ENCODE measurements at regions not wholly inside any gene's neighbourhood (a gene's known extent, or its start where the extent isn't known, plus 50 kb on each side); places are given as distances from the start of the nearest gene placed in this dataset.
A peak's percentile ranks its signal among the peaks of the same experiment; 100 is the strongest.

DNA sequence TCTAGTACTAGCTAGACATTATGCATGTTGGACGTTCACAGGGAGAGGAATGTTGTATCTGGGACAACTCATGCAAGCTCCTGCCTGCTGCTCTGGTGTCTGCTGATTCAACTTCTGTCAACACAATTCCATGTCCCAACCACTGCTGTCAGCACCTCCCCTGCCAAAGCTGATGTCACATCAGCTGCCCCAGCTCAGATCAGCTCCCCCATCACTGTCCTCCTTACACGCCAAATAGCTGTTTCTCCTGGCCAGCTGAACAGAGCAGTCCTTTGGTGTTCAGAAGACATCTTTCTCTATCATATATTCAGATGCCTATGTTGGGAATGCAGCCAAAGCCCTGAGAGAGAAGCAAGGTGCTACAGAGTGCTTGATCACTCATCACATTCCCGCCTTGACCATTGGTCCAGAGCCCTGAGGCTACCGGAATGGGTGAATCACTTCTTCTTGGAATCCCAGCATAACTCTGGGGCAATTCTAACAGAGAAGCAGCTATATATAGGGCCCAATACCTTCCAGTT, 223.3 kb downstream of the SEC61B start:
- peak overlapping the region in 3 of 4 donors; percentile 14 to 44 (median 42) for H3K27ac ChIP-seq
- TF ChIP-seq CTCF (IDR thresholded peaks at IDR 0.05) (no peak), EP300 (IDR thresholded peaks at IDR 0.05) (no peak), POLR2AphosphoS5 (IDR thresholded peaks at IDR 0.05) (peak; percentile 58 to 68)
- H3K36me3 ChIP-seq, result no peaks in the 10 kb centered on the region
- no peaks in the 10 kb centered on the region for H3K9me3 ChIP-seq
- no peaks in the 10 kb centered on the region for H3K27me3 ChIP-seq
- 57% methylated on average over 4 of the region's 4 CpGs for WGBS, 2 donors
- no peaks in the 10 kb centered on the region for H3K4me1 ChIP-seq
- ATAC-seq (ENCODE audit: low FRiP score in 2 of 2) (peak; percentile 78 to 84), DNase-seq (peak in 1 of 2 donors; percentile 26)
- H3K4me3 ChIP-seq, result no peak overlapping the region

DNA sequence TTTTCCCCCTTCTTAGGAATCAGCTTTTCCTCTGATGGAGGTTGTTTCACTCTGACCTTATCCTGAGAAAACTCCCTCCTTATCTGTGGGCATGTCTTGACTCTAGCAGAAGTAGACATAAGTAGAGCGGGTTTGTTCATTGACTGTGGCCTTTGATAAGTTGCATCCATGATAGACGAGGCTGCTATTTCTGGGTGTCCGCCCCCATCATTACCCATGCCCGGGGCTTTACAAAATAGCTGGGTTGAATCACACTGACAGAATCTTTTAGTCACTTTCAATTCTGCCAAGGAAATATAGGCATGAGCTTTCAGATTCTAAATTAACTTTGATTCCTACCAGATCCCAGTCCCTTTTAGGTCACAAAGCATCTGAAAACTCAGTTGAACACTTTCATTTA, 223.8 kb downstream of the SEC61B start:
- TF ChIP-seq POLR2AphosphoS5 (IDR thresholded peaks at IDR 0.05) (no peak), EP300 (IDR thresholded peaks at IDR 0.05) (no peak), CTCF (IDR thresholded peaks at IDR 0.05) (no peak), POLR2A (IDR thresholded peaks at IDR 0.05) (no peak)
- H3K4me3 ChIP-seq, result no peak overlapping the region
- DNase-seq, result no peak
- peak overlapping the region; percentile 14 to 44 (median 33) for H3K27ac ChIP-seq
- WGBS, 2 donors, result 70 to 72% methylated on average over 4 of the region's 4 CpGs
- no peaks in the 10 kb centered on the region for H3K27me3 ChIP-seq
- peak in 1 of 2 donors; percentile 50 for ATAC-seq (ENCODE audit: low FRiP score in 2 of 2)
- H3K36me3 ChIP-seq, result no peaks in the 10 kb centered on the region
- no peaks in the 10 kb centered on the region for H3K4me1 ChIP-seq
- H3K9me3 ChIP-seq, result no peaks in the 10 kb centered on the region

DNA sequence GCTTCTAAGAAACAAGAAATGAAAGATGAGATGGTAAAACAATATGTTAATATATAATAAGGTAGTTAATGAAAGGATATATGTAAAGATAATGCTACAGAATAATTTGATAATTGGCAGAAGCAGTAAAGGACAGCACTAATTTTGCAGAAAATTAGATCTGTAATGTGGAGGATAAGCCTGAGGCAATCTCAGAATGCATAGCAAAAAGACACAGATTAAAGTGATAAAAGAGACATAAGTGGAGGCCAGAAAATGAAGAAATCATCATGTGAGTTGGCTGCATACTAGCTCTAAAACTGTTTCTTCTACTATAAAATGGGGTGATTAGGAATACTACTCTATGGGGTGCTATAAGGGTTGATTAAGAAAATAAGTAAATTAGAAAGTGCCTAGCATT, 225.9 kb downstream of the SEC61B start:
- no peaks in the 10 kb centered on the region for H3K4me1 ChIP-seq
- ATAC-seq (ENCODE audit: low FRiP score in 2 of 2) (no peak), DNase-seq (no peak)
- no peak overlapping the region for H3K27ac ChIP-seq
- no peaks in the 10 kb centered on the region for H3K9me3 ChIP-seq
- no peak for TF ChIP-seq POLR2AphosphoS5 (IDR thresholded peaks at IDR 0.05)
- no peak for TF ChIP-seq EP300 (IDR thresholded peaks at IDR 0.05)
- TF ChIP-seq CTCF (IDR thresholded peaks at IDR 0.05), result no peak
- no peak for TF ChIP-seq POLR2A (IDR thresholded peaks at IDR 0.05)
- H3K27me3 ChIP-seq, result no peaks in the 10 kb centered on the region
- H3K36me3 ChIP-seq, result no peaks in the 10 kb centered on the region
- H3K4me3 ChIP-seq, result no peak overlapping the region

DNA sequence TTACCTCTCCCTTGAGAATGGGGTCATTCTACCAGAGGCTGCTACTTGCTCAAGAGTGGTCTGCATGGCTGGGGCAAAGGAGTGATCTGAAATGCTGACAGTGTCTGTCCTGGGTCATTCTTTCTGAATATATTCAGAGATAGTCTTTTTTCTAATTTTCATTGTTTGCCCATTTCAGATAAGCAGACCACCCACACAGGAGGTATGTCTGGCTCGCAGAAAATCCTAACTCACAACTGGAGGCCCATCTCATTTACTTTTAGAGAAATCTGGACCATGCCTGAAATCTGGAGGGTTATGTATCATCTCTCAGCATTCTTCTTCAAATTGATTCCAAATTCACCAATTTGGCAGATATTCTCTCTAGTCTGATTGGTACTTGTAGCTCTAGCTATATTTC, 227.6 kb downstream of the SEC61B start:
- 53 to 62% methylated on average over 1 of the region's 1 CpG for WGBS, 2 donors
- ATAC-seq (ENCODE audit: low FRiP score in 2 of 2), result no peak
- Histone ChIP-seq H3K4me3 (no peak overlapping the region), H3K4me1 (no peaks in the 10 kb centered on the region), H3K27me3 (no peaks in the 10 kb centered on the region), H3K27ac (no peak overlapping the region), H3K9me3 (no peaks in the 10 kb centered on the region), H3K36me3 (no peaks in the 10 kb centered on the region)
- no peak for DNase-seq
- no peak for TF ChIP-seq CTCF (IDR thresholded peaks at IDR 0.05)
- no peak for TF ChIP-seq EP300 (IDR thresholded peaks at IDR 0.05)
- TF ChIP-seq POLR2AphosphoS5 (IDR thresholded peaks at IDR 0.05), result no peak
- no peak for TF ChIP-seq POLR2A (IDR thresholded peaks at IDR 0.05)

- peak in 1 of 2 donors; percentile 51 for ATAC-seq (ENCODE audit: low FRiP score in 2 of 2)
- Histone ChIP-seq H3K27ac (peak overlapping the region in 1 of 4 donors; percentile 25), H3K4me1 (no peaks in the 10 kb centered on the region)
Measured at GRCh38 chr9:99451112-99451606, 229.1 kb downstream of the SEC61B start.

More at GRCh38 chr9:99451112-99451606, 229.1 kb downstream of the SEC61B start:
- TF ChIP-seq EP300 (IDR thresholded peaks at IDR 0.05), result peak in 1 of 4 donors; percentile 44
- no peak for TF ChIP-seq CTCF (IDR thresholded peaks at IDR 0.05)
- Histone ChIP-seq H3K27me3 (no peaks in the 10 kb centered on the region), H3K9me3 (no peaks in the 10 kb centered on the region), H3K36me3 (no peaks in the 10 kb centered on the region), H3K4me3 (no peak overlapping the region)
- 44 to 52% methylated on average over 3 to 4 of the region's 4 CpGs for whole genome bisulfite sequencing, 2 donors
- DNase-seq, result peak in 1 of 2 donors; percentile 75

Measured in upper lobe of left lung (tissue), 6 donors.